ENCODE measurements at regions not wholly inside any gene's neighbourhood (a gene's known extent, or its start where the extent isn't known, plus 50 kb on each side); places are given as distances from the start of the nearest gene placed in this dataset.
"Not testable (repeated sequence)": the region's sequence is repeated elsewhere in the genome, so short reads cannot be mapped to it uniquely, and the experiment has no call there.

GRCh38 chr10:63848871-63849270 is 327.7 kb downstream of the REEP3 start:
- not testable (repeated sequence) for DNase-seq (ENCODE audit: low spot score)

DNA sequence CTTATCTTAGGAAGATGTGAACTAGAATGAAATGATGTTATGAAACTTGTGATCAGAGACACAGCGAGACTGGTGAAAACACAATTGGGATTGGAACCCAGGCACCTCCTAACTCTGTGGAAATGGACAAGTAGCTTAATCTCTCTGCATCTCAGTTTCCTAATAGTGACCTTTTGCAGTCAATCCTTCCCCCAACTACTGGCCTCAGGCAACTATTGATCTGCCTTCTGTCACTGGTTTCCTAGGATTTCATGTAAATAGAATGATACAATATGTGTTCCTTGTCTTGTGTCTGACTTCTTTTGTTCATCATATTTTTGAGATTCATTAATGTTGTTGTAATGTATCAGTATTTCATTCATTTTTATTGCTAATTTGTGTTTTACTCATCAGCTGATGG is 341.7 kb downstream of the REEP3 start:
- no peak for DNase-seq (ENCODE audit: low spot score)

- no peak for DNase-seq (ENCODE audit: low spot score)
Measured at GRCh38 chr10:63865210-63865609, 344.0 kb downstream of the REEP3 start.

GRCh38 chr10:63866075-63866746 is 345.0 kb downstream of the REEP3 start:
- DNase-seq (ENCODE audit: low spot score): peak; percentile 56

- DNase-seq (ENCODE audit: low spot score): peak; percentile 31
Measured at GRCh38 chr10:63866747-63867140, 345.5 kb downstream of the REEP3 start.

GRCh38 chr10:63878428-63878827 is 357.2 kb downstream of the REEP3 start:
- no peak for DNase-seq (ENCODE audit: low spot score)

GRCh38 chr10:63883861-63884260 is 362.7 kb downstream of the REEP3 start:
- DNase-seq (ENCODE audit: low spot score): no peak

GRCh38 chr10:63884426-63884825 is 363.2 kb downstream of the REEP3 start:
- no peak for DNase-seq (ENCODE audit: low spot score)

- DNase-seq (ENCODE audit: low spot score): no peak
Measured at GRCh38 chr10:63885156-63885555, 364.0 kb downstream of the REEP3 start.

DNA sequence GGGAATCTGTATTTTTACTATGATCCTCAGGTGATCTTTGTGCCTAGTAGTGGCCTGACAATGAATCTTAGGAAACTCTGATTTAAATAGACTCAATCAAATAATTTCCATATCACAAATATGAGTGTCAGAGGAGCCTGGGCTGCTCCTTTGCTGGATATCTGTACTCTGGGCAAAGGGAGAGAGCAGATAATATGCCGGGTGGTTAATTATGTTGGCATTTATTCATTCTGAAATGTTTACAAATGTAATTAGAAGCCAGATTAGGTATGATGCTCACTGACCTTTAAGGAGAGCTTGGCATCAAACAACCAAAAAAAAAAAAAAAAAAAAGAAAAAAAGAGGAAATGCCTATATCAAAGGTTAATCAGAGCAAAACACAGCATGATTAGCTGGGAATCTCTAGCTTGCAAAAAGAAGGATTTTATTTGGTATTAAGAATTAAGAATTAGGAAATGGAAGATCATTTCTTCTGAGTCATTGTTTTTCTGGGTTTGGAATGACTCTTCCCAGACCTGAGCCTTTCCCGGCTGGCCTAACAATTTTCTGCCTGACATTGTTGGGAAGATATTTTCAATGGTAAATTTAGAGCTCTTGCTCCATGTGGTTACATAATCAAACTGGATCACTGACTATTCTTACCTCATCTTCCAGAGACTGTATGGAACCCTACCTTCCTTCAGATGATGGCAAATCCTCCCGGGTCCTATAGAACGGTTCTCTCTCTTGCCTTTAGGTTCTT is 365.3 kb downstream of the REEP3 start:
- no peak for DNase-seq (ENCODE audit: low spot score)

DNA sequence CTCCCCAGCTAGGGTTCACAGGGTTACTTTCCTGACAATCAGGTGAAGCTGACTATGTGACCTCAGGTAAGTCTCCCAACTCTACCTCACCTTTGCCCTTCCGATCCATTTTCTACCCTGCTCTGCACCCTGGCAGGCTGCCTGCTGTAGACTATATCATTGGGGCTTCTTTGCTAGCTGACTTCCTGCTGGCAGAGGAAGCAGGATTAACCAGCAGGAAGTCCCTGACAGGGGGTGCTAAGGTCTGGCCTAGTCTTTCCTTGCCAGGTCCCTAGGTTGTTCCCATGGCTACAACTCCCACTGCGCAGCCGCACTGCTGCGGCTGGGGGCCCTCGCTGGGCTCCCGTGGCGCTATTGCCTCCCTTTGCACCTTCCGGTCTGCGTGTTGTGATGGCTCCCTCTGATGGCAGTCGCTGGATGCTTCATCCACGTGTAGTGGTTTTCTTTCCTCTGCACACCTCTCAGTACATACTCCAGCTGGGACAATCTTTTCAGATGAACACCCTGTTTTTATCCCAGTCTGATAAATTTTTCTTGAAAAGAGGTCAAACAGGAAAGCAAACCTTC is 365.9 kb downstream of the REEP3 start:
- DNase-seq (ENCODE audit: low spot score): no peak

DNA sequence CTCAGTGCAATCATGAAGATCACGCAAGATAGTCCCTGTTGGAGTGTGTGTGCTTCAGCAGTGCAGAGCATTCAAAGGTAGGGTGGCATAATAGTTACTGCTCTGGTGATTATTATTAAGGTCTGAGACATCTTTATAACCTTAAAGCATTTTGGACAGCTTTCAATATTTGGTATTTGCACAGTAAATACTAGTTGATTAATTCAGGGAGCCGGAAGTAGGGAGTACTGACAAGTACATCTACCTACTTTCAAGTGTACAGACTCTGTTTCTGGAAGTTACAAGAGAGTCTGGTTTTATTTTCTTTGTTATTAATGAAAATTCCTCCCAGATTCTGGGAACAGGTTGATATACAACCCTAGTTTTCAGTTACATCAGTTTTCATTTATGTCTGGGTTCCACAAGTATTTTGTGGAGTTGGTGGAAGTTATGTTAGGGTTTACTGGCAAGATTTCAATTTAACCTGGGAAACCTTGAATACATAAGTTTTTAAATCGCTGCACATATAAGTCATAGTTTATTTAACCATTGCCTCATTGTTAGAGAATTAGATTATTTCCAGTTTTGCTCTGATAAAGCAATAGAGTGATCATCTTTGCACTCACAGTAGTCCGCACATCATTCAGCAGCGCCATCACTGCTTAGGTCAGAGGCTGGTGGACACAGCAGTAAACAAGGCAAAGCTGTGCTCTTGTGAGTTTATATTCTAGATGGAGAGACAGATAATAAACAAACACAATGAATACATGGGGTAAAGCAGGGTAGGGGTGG is 366.6 kb downstream of the REEP3 start:
- DNase-seq (ENCODE audit: low spot score): no peak

DNA sequence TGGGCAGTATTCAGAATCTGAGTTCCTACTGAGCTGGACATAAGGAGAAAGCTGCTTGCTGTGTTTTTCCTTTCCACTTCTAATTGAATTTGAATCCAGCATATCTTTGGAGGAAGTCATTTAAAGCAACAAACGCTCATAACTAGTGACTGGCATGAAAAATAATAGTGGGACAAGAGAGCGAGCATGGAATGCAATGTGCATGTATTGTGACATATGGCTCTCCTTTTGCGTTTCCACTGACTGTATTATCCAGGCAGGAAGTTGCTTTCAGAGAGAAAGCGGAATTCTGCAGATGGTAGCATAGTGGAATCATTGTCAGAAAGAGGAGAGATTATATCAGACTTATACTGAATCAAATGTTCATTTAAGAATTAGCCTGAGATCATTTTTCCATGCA is 368.6 kb downstream of the REEP3 start:
- DNase-seq (ENCODE audit: low spot score): no peak

DNA sequence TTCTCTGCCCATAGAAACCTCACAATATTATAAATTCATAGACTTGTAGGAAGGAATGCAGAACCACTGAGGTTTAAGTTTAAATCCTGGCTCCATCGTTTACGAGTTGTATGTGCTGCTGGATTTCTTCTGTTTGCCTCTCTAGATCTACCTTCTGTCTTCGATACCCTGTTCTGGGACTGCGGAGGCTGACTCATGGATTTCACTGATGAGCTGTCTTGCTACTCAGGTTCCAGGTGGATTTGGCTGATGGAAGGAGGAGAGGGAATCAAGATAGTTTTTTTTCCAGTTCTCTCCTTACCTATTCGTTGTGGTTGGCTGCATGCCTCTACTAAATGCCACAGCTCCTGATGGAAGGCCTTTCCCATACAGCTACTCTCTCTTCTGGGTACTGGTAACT is 375.8 kb downstream of the REEP3 start:
- no peak for DNase-seq (ENCODE audit: low spot score)

DNA sequence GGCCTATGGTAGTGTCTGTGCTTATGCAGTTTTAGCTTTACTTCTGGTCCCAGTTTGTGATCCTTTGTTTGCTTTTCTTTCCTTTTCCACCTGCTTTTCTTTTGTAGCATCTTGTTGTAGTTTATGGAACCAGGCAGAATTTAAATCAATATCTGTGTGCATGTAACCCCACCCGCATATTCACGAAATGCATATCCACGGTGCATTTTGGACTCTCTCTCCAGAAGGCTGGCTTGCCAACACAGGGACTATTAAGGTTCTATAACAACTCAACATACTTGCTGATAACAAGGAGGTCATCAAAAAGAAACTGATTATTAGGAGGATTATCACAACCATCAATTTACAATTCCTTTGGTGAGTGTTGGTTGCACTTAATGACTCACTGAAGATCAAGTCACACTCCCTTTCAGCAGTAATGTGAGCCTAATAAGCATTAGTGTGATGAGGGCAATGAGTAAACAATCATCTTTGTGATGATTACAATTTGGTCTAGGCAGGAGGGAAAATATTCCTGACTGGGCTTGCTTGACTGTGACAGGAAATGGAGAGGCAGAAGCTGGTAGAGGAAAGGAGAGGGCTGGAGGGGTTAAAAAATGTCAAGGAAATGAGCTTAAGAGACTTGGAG is 378.6 kb downstream of the REEP3 start:
- no peak for DNase-seq (ENCODE audit: low spot score)

DNA sequence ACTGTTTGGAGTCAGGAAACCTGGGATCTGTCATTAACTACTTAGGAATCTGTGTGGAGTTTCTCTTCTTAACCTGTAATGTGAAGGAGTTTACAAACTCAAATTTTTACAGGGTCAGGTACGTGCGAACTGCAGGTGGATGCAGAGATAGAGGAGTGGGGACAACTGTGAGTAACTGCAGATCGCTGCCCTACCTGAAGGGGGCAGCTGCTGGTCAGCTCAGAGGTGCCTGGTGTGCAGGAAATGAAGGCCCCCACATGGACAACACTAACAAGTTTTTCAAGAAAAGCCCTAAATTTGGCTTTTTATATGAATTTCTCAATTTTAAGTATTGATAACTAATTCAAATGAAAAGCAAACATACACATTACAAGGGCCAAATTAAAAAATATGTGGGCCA is 380.0 kb downstream of the REEP3 start:
- no peak for DNase-seq (ENCODE audit: low spot score)

DNA sequence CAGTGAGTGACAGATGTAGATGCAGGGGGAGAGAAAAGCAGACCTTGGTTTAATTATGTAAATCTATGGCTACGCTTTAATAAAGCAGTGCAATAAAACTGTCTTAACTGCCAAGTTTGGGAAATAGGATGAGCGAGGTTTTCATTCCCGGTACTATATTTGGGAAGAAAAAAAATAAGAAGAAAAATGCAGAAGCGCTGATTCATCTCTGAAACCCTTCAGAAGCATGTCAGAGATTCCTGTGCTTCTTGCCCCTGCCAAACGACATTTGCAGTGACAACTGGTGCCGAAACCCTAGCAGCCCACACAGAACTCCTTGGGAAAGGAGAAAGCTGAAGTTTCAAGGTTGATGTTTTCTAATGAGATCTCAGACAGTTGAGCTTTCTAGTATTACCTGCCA is 380.7 kb downstream of the REEP3 start:
- no peak for DNase-seq (ENCODE audit: low spot score)

DNA sequence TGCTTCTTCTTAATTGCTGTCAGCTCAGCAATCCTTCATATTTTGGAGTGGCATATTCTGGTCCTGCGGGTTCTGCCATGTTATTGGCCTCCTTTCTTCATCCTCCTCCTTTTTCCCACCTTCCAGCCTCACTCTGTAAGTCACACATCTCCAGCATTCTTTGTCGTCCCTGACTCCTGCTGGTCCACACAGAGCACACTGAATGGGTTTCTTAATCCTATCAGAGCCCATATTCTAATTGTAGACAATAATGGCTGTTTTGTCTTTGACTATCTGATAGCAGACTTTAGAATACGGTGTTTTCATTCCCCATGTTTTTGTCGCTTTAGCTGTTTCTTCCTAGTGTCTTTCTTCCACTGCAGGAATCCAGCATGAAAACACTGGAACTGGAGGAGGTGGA is 389.6 kb downstream of the REEP3 start:
- no peak for DNase-seq (ENCODE audit: low spot score)

GRCh38 chr10:63915240-63915639 is 394.0 kb downstream of the REEP3 start:
- no peak for DNase-seq (ENCODE audit: low spot score)

- DNase-seq (ENCODE audit: low spot score): no peak
Measured at GRCh38 chr10:63917363-63917762, 396.2 kb downstream of the REEP3 start.

DNA sequence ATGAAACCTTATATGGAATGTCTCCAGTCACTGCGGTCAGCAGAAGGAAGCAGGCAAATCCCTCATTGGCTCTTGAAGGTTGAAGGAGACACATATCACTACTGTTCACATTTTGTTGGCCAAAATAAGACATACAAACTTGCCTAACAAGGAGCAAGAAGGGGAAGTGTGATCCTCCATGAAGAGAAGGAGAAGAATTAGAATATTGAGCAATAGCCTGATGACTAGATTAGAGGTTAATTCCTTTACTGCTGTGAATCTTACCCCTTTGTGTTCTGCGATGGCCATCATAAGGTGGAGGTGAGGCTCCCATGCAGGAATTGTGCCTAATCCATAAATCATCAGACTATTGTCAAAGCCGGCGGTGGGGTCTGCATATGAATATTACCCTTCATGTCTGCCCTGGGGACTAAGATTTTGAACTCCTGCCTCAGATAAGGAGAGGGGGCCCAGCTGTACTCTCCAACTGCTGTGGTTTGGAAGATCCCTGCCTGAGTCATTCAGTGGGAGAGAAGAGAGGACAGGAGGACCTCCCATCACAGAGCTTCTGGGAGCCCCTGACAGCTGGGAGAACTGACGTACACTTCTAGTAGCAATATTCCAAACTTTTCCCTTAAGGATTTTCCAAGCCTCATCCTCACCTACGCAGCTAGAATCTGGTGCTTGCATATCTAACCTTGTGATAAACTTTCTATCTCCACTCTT is 398.5 kb downstream of the REEP3 start:
- no peak for DNase-seq (ENCODE audit: low spot score)

Measured in H4 (cell line).